G401.6 (cell line): ENCODE measurements at regions not wholly inside any gene's neighbourhood (a gene's known extent, or its start where the extent isn't known, plus 50 kb on each side); places are given as distances from the start of the nearest gene placed in this dataset.
"Not testable (repeated sequence)": the region's sequence is repeated elsewhere in the genome, so short reads cannot be mapped to it uniquely, and the experiment has no call there.

Experiments used
- FAIRE-seq: peaks from 2 replicates; lab custom pipeline; 2012; peaks lifted over from hg19 to GRCh38; lab: Jason Lieb, UNC

DNA sequence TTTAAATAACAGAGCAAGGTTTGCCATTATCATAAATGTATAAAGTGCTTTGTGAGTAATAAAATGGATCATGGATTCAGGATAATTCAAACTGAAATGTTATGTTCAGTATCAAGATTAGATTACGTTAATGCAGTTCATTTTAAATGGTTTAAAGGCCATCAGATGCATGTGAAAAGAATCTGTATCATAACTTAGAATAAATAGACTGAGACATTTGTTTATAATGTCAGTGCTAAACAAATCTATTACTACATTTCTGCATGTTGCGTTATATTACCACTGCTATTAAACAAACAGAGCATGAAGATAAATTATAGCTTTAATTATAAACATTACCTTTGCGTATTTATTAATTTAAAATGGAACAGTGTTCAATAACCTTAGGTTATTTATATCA lies 160.2 kb downstream of the TOX3 start:
- no peak for FAIRE-seq

DNA sequence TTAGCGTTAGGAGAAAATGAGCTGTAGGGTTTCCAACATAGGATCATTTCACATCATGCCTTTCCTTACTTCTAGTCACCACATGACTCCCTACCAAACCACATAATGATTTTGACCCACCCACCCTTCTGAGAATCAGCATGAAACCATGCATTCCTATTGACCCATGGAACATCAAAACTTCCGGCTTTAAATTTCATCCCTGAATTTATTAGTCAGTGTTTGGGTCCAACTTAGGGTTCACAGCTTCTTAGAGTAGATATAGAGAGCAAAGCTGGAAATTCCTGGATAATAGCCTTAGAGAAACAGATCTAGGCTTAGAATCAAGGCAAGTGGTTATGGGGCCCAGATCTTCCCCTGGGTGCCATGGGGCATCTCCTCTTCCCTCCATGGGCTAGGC lies 162.6 kb downstream of the TOX3 start:
- no peak for FAIRE-seq

DNA sequence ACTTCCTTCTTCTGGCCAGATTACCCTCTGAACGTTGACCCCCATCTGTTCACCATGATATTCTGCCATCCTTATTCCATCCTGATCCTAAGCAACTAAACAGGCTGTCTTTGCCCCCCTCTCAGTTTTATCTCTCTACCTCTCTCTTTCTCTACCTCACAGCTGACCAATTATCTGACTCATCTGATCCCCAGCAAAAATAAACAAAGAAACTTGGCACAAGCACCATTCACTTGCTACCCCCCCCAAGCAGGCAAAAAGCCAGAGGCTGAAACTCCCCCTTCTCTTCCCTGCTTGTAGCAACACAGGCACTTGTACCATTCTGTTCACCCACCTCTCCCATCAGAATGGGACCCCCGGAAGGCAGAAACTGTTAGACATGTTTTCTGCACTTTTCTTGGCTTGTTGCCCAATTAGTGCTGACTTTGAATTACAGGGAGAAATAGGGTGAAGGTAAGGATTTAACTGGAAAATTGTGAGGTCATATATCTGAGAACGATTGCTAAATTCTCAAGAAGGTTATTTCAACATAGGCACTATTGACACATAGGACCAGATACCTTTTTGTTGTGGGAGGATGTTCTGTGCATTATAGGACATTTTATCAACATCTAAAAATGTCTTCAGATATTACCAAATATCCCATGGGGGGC lies 163.2 kb downstream of the TOX3 start:
- FAIRE-seq = no peak

DNA sequence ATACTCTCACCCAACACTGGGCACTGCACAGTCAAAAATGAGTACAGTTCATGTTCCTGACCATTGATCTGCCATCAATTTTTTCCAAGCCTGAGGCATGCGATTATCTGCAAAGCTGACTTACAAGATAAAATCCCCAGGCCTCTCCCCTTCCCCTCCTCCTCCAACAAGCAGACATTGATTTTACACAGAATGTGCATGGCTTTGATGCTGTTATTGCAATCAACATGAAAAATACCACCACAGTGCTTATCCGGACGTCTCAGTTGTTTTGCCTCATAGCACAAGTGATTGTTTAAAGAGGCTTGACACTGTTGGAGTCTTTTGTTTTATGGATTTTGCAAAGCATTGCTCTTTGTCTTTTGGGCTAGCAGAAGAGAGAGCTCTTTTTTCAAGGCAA lies 163.8 kb downstream of the TOX3 start:
- no peak for FAIRE-seq

DNA sequence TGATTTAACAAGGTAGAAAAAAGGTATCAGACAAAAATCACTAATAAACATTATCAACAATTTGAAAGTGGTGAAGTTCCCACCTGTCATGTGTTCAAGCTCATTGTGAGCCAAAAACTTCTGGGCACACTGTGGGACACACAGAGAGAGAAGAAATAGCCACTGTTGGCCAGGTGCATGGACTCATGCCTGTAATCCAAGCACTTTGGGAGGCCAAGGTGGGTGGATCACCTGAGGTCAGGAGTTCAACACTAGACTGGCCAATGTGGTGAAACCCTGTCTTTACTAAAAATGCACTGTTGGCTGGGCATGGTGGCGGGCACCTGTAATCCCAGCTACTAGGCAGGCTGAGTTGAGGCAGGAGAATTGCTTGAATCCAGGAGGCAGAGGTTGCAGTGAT lies 167.4 kb downstream of the TOX3 start:
- no peak for FAIRE-seq

DNA sequence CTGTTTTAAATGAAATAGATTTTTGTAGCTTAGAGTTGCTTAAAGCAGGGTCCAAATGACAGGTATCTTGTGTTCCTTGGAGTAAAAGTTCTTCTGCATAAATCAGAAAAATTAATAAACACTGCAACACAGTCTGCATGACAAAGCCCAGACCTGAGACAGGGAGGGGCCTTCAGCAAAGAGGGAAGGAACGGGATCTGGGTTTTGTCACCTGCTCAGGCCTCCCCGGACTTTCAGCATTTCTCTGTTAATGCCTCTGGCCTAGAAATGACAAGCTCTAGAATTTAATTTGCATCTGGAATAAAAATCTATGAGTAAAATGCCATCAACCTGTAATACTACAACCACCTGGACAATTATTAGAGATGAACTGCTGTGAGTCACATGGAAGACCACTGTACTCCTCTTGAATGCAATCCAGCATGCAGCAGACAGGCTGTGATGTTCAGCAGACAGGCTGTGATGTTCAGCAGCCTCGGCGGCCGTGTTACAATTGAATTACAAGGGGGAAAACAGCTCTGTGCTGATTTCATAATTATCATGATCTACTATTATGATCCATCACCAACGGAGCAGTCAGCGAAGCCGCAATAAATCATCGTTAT lies 170.2 kb downstream of the TOX3 start:
- FAIRE-seq = no peak

DNA sequence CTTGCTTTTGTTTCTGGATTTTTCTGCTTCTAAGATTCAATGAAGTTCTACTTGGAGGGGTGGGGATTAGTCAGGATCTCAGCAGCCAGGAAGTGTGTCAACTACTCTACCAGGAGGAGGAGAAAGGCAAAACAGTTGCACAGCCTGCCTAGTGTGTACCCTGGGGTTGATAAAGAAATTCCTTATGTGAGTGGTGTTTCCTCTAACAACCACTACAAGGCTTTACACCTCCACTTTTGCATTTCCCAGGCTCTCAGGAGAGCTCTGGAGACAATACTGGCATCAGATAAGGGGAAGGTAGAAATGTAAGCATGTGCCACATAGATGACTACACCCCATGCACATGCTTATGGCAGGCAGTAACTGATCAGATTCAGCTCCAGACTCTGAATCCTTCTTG lies 174.6 kb downstream of the TOX3 start:
- no peak for FAIRE-seq

DNA sequence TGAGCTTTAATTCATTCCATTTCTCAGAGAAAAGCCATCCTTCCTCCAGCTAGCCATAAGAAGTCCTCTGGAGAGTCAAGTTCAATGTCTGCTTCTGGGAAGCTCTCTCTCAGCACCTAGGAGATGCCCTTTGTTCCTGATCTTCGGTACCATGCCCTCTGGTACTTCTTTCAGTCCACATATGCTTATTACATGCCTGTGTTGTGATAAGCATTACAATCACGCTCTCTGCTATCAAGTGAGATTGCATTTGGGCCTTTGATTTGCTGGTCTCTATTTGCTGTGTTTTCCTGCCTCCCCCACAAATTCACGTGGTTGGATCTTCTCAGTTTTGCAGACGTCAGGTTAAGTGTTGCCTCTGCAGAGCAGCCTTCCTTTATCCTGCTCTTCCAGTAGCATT lies 178.1 kb downstream of the TOX3 start:
- no peak for FAIRE-seq

DNA sequence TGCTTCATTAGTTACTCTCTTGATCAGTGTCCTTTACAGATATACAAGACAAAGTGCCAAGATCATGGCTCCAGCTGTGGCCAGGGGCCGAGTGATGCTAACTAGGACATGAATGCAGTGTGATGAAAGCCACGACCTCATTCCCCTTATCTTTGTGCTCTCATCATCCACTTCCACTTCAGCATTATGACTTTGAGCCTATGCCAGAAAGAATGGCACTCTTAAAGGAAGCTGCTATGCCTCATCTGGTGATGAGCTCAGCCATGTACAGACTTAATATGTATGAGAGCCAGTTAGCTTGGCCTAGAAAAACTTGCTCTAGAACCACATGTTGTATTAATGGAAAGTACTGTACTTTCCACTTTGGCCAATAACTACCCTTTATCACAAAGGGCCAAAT lies 179.1 kb downstream of the TOX3 start:
- FAIRE-seq = no peak

DNA sequence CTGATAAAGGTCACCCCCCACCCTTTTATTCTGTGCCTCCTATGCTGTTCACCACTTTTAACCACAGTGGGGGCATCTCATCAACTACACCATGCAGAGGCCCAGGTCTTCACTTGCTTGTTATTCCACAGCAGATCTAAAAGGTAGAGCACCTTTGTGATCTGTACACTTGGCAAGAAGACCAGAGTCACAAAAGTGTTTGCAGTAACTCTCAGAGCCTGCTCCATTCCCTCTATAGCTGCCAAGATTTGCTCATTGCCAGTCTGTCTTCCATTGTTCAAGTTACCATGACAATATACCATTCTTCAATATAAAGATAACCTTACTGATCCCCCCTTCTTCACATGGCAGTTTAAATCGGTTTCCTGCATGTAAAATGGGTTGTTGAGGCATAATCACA lies 180.0 kb downstream of the TOX3 start:
- FAIRE-seq = no peak

DNA sequence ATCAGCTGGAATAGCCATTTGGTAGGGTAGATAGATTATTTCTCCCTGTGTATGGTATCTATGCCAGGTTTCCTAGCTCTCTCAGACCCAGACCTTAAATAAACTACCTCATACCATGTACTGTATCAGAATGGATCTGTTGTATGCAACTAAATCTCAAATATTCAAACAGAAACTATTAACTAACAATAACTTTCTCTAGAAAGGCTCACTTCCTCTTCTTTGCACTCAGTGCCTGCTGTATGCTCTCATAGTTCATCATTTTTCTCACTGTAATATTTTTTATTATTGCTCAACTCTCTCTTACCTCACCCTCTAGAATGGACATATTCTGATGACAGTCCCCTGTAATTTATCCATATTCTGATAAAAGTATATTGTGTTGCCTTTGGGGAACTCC lies 182.4 kb downstream of the TOX3 start:
- FAIRE-seq = no peak

DNA sequence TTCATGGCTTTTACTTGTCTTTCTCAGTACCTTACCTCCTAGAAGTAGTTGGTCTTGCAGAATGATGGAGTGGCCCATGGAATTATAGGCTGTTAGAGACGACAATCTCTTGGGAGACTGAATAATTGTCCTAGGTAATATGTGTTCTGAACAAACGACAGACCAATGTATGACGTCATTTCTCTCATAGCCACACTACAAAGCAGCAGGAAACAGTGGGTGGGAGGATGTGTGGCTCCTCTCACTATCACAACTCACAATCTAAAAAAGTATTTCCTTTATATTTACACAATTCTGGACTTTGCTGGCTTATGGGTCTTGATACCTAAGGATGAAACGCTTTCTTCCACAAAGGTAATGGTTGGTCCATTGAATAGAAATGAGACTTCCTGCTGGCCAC lies 183.9 kb downstream of the TOX3 start:
- FAIRE-seq = no peak

DNA sequence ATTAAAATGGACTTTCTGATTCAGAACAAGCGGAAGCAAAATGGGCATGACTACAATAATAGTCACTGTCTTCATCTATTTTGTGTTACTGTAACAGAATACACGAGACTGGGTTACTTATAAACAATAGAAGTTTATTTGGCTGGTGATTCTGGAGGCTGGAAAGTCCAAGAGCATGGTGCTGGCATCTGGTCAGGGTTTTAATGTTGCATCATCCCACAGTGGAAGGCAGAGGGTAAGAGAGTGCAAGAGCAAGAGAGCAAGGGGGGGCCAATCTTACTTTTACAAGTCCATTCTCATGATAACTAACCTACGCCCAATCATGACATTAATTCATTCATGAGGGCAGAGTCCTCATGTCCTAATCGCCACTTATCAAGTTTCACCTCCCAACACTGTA lies 189.2 kb downstream of the TOX3 start:
- no peak for FAIRE-seq

DNA sequence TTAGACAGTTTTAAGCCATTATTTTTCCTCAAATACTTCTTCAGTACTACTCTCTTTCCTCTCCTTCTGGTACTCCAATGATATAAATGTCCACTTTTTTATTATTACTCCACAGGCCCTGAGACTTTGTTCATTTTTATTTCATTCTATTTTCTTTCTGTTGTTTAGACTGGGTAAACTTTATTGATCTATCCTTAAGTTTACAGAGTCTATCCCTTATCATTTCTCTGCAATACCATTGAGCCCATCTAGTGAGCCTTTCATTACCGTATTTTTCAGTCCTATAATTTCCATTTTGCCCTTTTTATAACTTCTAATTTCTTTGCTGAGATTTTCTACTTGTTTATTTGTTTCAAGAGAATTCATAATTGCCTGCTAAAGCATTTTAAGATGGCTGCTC lies 193.7 kb downstream of the TOX3 start:
- FAIRE-seq = no peak

DNA sequence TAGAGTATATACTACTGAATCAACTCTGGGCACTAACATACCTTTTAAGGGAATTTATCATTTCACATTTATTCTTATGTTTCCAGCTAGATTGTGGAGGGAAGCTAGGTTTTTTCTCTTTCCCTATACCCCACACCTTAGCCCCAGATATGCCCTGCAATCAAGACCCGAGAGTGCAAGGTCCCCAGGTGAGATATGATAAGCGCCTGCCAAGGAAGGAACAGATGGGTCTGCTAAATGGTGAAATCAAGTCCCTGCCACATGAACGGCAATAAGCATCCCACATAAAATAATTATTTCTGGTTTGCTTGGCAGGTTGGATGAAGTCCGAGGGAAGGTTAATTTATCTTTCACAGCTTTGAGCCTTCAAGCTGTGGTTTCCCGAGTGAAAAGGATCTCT lies 195.5 kb downstream of the TOX3 start:
- no peak for FAIRE-seq

DNA sequence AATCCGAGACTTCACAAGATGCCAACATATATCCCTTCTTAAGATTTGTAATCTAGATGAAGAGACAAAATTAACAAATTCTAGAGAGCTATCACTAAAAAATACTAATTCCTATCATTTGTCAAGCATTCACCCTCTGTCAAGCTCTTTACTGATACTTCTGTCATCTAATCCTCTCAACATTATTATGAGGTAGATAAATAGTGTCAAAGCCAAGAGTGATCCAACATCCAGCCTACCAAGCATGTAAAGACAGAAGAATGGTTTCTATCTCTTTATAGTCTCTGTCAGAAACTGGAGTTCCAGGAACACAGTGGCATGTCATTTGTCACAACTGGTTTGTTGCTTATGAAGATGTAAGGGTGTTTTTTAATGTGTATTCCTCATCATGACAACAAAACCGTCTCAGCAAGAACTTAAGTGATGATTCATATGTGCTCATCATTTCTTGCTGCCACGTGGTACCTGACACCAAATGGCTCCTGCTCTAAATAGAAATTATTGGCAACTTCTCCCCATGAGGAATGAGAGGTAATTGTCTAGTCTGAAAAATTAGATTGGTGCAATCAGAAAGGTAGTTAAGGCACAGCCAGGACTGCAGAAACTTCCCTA lies 196.8 kb downstream of the TOX3 start:
- FAIRE-seq = no peak

DNA sequence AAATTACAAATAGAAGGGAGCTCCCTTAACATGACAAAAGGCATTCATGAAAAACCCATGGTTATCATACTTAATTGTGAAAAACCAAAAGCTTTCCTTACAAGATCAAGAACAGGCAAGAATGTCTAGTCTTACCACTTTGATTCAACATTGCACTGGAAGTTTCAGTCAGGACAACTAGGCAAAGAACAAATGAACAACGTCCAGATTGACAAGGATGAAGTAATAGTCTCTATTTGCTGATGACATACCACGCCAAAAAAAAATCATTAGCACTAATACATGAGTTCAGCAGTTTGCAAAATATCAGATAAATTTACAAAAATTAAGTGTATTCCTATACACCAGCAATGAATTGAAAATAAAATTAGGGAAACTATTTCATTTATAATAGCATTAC lies 200.2 kb downstream of the TOX3 start:
- no peak for FAIRE-seq

DNA sequence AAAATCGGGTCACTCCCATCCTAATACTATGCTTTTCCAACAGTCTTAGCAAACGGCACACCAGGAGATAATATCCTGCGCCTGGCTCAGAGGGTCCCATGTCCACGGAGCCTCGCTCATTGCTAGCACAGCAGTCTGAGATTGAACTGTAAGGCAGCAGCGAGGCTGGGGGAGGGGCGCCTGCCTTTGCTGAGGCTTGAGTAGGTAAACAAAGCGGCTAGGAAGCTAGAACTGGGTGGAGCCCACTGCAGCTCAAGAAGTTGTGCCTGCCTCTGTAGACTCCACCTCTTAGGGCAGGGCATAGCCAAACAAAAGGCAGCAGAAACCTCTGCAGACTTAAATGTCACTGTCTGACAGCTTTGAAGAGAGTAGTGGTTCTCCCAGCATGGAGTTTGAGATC lies 213.3 kb downstream of the TOX3 start:
- FAIRE-seq = not testable (repeated sequence)

DNA sequence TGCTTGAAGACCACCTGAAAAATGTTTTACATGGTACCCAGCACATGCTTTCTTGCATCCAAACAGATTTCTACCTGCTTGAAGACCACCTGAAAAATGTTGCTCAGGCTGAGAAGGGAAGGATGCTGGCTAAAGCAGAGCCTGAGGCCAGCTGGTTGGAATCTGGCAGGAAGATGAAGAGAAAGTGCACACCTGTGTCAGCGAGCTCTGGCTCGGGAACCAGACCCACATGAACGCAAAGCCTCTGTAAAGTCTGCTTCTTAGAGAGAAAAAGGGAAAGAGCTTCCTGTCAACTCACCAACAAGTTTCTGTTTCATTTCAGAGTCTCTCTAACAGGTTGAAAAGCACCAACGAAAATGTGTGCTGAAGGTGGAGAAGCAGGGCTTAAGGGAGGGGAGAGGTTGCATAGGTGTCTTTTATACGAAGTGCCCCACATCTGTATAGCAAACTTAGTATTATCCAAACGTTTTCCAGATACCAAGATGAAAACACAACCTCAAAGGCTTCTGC lies 226.0 kb downstream of the TOX3 start:
- no peak for FAIRE-seq

DNA sequence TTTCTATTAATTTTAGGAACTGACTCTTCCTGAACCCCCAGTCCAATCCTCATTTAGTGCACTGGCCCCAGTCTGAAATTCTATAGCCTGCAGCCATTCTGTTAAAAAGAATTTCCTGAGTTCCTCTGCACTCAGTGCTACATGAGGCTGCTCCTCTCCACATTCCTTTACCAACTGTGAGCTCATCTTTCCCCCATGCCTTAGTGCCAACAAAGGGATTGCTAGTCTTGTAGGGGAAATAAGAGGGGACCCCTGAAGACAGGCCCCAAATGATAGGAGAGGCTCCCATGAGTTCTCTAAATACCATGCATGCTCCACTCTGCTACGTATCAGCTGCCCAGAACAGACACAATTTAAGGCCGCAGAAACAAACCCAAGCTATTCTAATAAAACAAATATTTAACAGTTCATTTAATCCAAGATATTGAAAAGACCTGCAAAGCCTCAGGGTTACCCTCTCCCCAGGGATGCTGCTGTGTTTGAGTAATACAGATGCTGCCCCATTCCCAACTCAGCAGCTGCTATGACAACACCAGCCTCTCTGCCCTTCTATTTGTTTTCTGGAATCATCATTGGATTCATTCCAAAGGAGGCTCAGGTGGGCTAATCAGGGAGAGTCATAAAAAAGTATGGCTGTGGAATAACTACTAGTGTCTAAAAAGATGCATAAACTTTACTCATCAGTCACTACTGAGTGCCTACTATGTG lies 228.5 kb downstream of the TOX3 start:
- FAIRE-seq = no peak

DNA sequence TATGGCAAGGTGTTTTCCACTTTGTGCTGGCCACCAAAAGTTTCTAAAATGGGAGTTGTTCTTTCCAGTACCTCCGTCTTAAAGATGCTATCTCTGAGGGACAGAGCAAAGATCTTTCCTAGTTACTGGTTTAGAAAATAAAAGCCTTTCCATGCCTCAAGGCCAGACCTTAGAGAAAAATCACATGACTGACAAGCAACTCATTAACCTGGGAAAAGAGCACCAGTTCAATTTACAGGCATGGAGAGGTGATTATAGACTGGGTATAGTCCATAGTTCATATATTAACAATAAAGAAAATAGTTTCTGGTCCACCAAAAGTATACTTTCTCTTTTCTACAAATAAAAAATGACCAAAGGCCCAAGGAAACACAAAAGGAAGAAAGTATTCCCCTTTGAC lies 230.7 kb downstream of the TOX3 start:
- no peak for FAIRE-seq

DNA sequence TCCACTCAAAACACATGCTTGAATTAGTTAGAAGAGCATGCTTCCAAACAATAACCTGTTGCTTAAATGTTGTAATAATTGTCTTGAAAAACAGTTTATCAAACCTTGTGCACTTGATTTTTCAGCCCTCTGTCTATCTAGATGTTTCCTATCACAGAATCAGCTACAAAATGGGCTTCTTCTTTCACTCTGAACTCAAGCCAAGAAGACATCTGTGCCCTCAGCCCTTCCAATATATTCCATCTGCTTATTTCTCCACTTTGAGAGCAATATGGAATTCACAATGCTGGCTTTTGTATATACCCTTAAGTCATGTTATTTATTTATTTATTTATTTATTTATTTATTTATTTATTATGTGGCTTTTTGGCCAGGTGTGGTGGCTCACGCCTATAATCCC lies 234.2 kb downstream of the TOX3 start:
- no peak for FAIRE-seq
